ENCODE measurements at regions not wholly inside any gene's neighbourhood (a gene's known extent, or its start where the extent isn't known, plus 50 kb on each side); places are given as distances from the start of the nearest gene placed in this dataset.

GRCh38 chr5:180423598-180423997, 70.5 kb upstream of the GFPT2 start:
- no peaks in the 10 kb centered on the region for H3K9me3 ChIP-seq
- no peak for ATAC-seq
- no peak overlapping the region for H3K27ac ChIP-seq
- H3K27me3 ChIP-seq, result no peaks in the 10 kb centered on the region
- no peak overlapping the region for H3K4me3 ChIP-seq
- intact Hi-C loops (cut with DNase I), result no loop called here
- no peak for DNase-seq
- TF ChIP-seq POLR2A (IDR thresholded peaks at IDR 0.05) (no peak), CTCF (IDR thresholded peaks at IDR 0.05) (no peak)
- H3K36me3 ChIP-seq, result no peaks in the 10 kb centered on the region
- H3K4me1 ChIP-seq, result no peaks in the 10 kb centered on the region
- WGBS, 4 donors, result 81 to 88% (median 83%) methylated on average over 5 of the region's 5 CpGs

- no peaks in the 10 kb centered on the region for H3K36me3 ChIP-seq
- H3K4me1 ChIP-seq, result no peaks in the 10 kb centered on the region
- 78 to 83% (median 81%) methylated on average over 7 of the region's 7 CpGs for WGBS, 4 donors
Measured at GRCh38 chr5:180424094-180424493, 70.1 kb upstream of the CNOT6 start.

GRCh38 chr5:180428598-180428997, 65.6 kb upstream of the CNOT6 start:
- H3K4me1 ChIP-seq, result no peaks in the 10 kb centered on the region
- no peaks in the 10 kb centered on the region for H3K27me3 ChIP-seq
- DNase-seq (no peak), ATAC-seq (no peak)
- 88 to 94% (median 92%) methylated on average over 8 of the region's 8 CpGs for WGBS, 4 donors
- TF ChIP-seq POLR2A (IDR thresholded peaks at IDR 0.05), result no peak
- TF ChIP-seq CTCF (IDR thresholded peaks at IDR 0.05), result no peak
- no peaks in the 10 kb centered on the region for H3K9me3 ChIP-seq
- H3K36me3 ChIP-seq, result no peaks in the 10 kb centered on the region
- no peak overlapping the region for H3K4me3 ChIP-seq
- no peak overlapping the region for H3K27ac ChIP-seq
- intact Hi-C loops (cut with DNase I), result no loop called here

More at GRCh38 chr5:180424094-180424493, 70.1 kb upstream of the CNOT6 start:
- Histone ChIP-seq H3K4me3 (no peak overlapping the region), H3K27ac (no peak overlapping the region), H3K27me3 (no peaks in the 10 kb centered on the region), H3K9me3 (no peaks in the 10 kb centered on the region)
- ATAC-seq (no peak), DNase-seq (no peak)
- TF ChIP-seq CTCF (IDR thresholded peaks at IDR 0.05), result no peak
- TF ChIP-seq POLR2A (IDR thresholded peaks at IDR 0.05), result no peak
- intact Hi-C loops (cut with DNase I), result no loop called here

GRCh38 chr5:180431932-180432331, 62.2 kb upstream of the CNOT6 start:
- no peak for TF ChIP-seq POLR2A (IDR thresholded peaks at IDR 0.05)
- no peak for TF ChIP-seq CTCF (IDR thresholded peaks at IDR 0.05)
- intact Hi-C loops (cut with DNase I), result no loop called here
- Histone ChIP-seq H3K4me3 (no peak overlapping the region), H3K36me3 (no peaks in the 10 kb centered on the region), H3K9me3 (no peaks in the 10 kb centered on the region), H3K27ac (no peak overlapping the region), H3K27me3 (no peaks in the 10 kb centered on the region), H3K4me1 (no peaks in the 10 kb centered on the region)
- ATAC-seq (peak in 1 of 4 donors; percentile 13), DNase-seq (no peak)
- 86 to 95% (median 90%) methylated on average over 10 to 27 of the region's 27 CpGs for WGBS, 4 donors
